Lower leg skin (tissue), 4 donors: ENCODE measurements at regions not wholly inside any gene's neighbourhood (a gene's known extent, or its start where the extent isn't known, plus 50 kb on each side); places are given as distances from the start of the nearest gene placed in this dataset.

Source experiments
- DNase-seq, 2 donors: peaks; one replicate each; pipeline ENCODE4 v3.0.0-alpha.2; 2019; ENCODE audit warnings: low spot score in 2 of 2
- H3K4me3 ChIP-seq: fragments of 200-600 bp; sonication (generic); 2 replicates; pipeline ENCODE4 v1.5.1; 2017; ENCODE audit warnings: mild to moderate bottlenecking, low read depth; ENCODE audit not compliant: poor library complexity, severe bottlenecking
- CTCF ChIP-seq, 3 donors: fragments of 450-650 bp; IDR thresholded peaks; one replicate each; pipeline ENCODE4 v1.5.1; 2016; ENCODE audit warnings: antibody characterized with exemption in 3 of 3, mild to moderate bottlenecking in 3 of 3, moderate library complexity in 2 of 3
- POLR2A ChIP-seq, 2 donors: fragments of 450-650 bp; IDR thresholded peaks; one replicate each; pipeline ENCODE4 v1.6.1; 2016 to 2017; ENCODE audit warnings: antibody characterized with exemption in 2 of 2, mild to moderate bottlenecking in 1 of 2, moderate library complexity in 1 of 2
- WGBS, 2 donors: methylation state at CpG; one replicate each; pipeline ENCODE4 v1.1.5; 2018; 5-methylcytosine and 5-hydroxymethylcytosine counted together
- intact Hi-C: fragments of 100-400 bp; cut with DNase I; formaldehyde crosslinking; loops from one replicate; pipeline ENCODE4 v1.15.0; 2023; ENCODE audit warnings: low total_unique reads

- 75 to 81% methylated on average over 3 of the region's 3 CpGs for WGBS, 2 donors
- no peak for DNase-seq
- no peak for TF ChIP-seq CTCF (IDR thresholded peaks at IDR 0.05)
- no peak for TF ChIP-seq POLR2A (IDR thresholded peaks at IDR 0.05)
- intact Hi-C loops = no loop called here
- no peak overlapping the region for H3K4me3 ChIP-seq
These were observed 193.8 kb upstream of the SHH start for GRCh38 chr7:156006024-156006423.

GRCh38 chr7:156005202-156005691, 193.0 kb upstream of the SHH start:
- intact Hi-C loops = no loop called here
- no peak overlapping the region for H3K4me3 ChIP-seq
- no peak for DNase-seq
- 84 to 86% methylated on average over 9 to 12 of the region's 12 CpGs for whole genome bisulfite sequencing, 2 donors
- TF ChIP-seq POLR2A (IDR thresholded peaks at IDR 0.05) (no peak), CTCF (IDR thresholded peaks at IDR 0.05) (no peak)

- no peak overlapping the region for H3K4me3 ChIP-seq
- WGBS, 2 donors = 87 to 90% methylated on average over 37 to 38 of the region's 38 CpGs
- intact Hi-C loops = no loop called here
- DNase-seq = peak in 1 of 2 donors; percentile 63
- TF ChIP-seq POLR2A (IDR thresholded peaks at IDR 0.05) (no peak), CTCF (IDR thresholded peaks at IDR 0.05) (no peak)
These were observed 192.3 kb upstream of the SHH start for GRCh38 chr7:156004265-156005201.

- DNase-seq = peak in 1 of 2 donors; percentile 72
- WGBS, 2 donors = 62 to 71% methylated on average over 22 of the region's 22 CpGs
- TF ChIP-seq POLR2A (IDR thresholded peaks at IDR 0.05) (no peak), CTCF (IDR thresholded peaks at IDR 0.05) (no peak)
- H3K4me3 ChIP-seq = no peak overlapping the region
- intact Hi-C loops = no loop called here
These were observed 191.2 kb upstream of the SHH start for GRCh38 chr7:156003220-156004162.

- peak in 1 of 2 donors; percentile 56 for DNase-seq
- H3K4me3 ChIP-seq = no peak overlapping the region
- intact Hi-C loops = no loop called here
- 72 to 74% methylated on average over 17 of the region's 17 CpGs for WGBS, 2 donors
- TF ChIP-seq POLR2A (IDR thresholded peaks at IDR 0.05) (no peak), CTCF (IDR thresholded peaks at IDR 0.05) (no peak)
These were observed 190.3 kb upstream of the SHH start for GRCh38 chr7:156002362-156003066.
